ENCODE measurements at regions not wholly inside any gene's neighbourhood (a gene's known extent, or its start where the extent isn't known, plus 50 kb on each side); places are given as distances from the start of the nearest gene placed in this dataset.

DNA sequence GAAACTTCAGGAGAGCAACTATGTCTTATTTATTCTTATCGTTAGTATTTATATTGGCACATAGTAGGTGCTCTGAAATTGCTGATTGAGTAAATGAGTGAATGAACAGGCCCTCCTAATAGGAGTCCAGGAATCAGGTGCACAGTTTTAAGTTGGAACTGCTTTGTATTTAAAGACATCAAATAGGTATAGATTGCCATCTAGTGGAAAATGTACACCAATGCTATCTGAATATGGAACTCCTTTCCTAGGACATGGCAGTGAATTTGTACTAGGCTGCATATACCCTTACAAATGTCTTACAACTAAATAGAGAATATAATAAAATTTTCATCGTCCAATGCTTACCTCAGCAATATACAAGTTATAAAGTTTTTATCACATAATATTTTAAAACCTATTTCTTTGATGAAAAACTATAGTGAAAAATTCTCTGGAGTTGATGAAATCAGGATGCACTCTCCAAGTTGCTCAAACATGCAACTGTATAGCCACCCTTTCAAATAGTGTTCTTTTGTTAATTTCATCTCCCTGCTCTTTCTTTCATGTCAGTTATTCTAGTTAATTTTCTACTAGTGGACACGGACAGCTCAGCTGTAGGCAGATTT is 318.9 kb upstream of the SYT4 start:
- TF ChIP-seq, protein P1, sequence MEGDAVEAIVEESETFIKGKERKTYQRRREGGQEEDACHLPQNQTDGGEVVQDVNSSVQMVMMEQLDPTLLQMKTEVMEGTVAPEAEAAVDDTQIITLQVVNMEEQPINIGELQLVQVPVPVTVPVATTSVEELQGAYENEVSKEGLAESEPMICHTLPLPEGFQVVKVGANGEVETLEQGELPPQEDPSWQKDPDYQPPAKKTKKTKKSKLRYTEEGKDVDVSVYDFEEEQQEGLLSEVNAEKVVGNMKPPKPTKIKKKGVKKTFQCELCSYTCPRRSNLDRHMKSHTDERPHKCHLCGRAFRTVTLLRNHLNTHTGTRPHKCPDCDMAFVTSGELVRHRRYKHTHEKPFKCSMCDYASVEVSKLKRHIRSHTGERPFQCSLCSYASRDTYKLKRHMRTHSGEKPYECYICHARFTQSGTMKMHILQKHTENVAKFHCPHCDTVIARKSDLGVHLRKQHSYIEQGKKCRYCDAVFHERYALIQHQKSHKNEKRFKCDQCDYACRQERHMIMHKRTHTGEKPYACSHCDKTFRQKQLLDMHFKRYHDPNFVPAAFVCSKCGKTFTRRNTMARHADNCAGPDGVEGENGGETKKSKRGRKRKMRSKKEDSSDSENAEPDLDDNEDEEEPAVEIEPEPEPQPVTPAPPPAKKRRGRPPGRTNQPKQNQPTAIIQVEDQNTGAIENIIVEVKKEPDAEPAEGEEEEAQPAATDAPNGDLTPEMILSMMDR (IDR thresholded peaks at IDR 0.05) = no peak
- TF ChIP-seq POLR2A (IDR thresholded peaks at IDR 0.05) = no peak
- no peak for TF ChIP-seq EP300 (IDR thresholded peaks at IDR 0.05)
